Peyer's patch (tissue), 4 donors: ENCODE measurements at regions not wholly inside any gene's neighbourhood (a gene's known extent, or its start where the extent isn't known, plus 50 kb on each side); places are given as distances from the start of the nearest gene placed in this dataset.

Experiments
- DNase-seq, 3 donors: peaks; one replicate each; pipeline ENCODE4 v3.0.0-alpha.2; 2017 to 2019
- H3K27ac ChIP-seq, 4 donors: fragments of 200-600 bp; sonication (generic); one replicate each; pipeline ENCODE4 v1.5.1; 2016 to 2019
- H3K27me3 ChIP-seq, 2 donors: fragments of 200-600 bp; sonication (generic); one replicate each; pipeline ENCODE4 v1.5.1; 2019
- H3K36me3 ChIP-seq, 3 donors: fragments of 200-600 bp; sonication (generic); one replicate each; pipeline ENCODE4 v1.5.1; 2016 to 2019
- H3K4me1 ChIP-seq, 4 donors: fragments of 200-600 bp; sonication (generic); one replicate each; pipeline ENCODE4 v1.5.1; 2016 to 2019
- H3K4me3 ChIP-seq, 4 donors: fragments of 200-600 bp; sonication (generic); 1 replicate in 3 of 4; 2 replicates in 1 of 4; pipeline ENCODE4 v1.5.1; 2016 to 2019; ENCODE audit warnings: mild to moderate bottlenecking in 1 of 4
- H3K9me3 ChIP-seq, 4 donors: fragments of 200-600 bp; sonication (generic); one replicate each; pipeline ENCODE4 v1.5.1; 2016 to 2019; ENCODE audit warnings: mild to moderate bottlenecking in 1 of 4
- CTCF ChIP-seq, 6 experiments: fragments of 450-650 bp in 4 of 6; fragments of 200-600 bp in 2 of 6; sonication (generic) in 1 of 6; IDR thresholded peaks; one replicate each; pipeline ENCODE4 v1.5.1; 2017 to 2019; ENCODE audit warnings: antibody characterized with exemption in 6 of 6, mild to moderate bottlenecking in 3 of 6, moderate library complexity in 1 of 6
- POLR2A ChIP-seq, 2 donors: fragments of 450-650 bp; IDR thresholded peaks; one replicate each; pipeline ENCODE4 v1.5.1; 2017; ENCODE audit warnings: antibody characterized with exemption in 2 of 2, mild to moderate bottlenecking in 2 of 2, moderate library complexity in 2 of 2

GRCh38 chr4:18917689-18918088, 896.1 kb upstream of the LCORL start:
- H3K9me3 ChIP-seq = peaks cover 0 to 7% (median 0%) of the 10 kb centered on the region in 4 donors
- H3K27me3 ChIP-seq = no peaks in the 10 kb centered on the region
- no peak for DNase-seq
- no peak overlapping the region for H3K4me3 ChIP-seq
- TF ChIP-seq CTCF (IDR thresholded peaks at IDR 0.05) (no peak), POLR2A (IDR thresholded peaks at IDR 0.05) (no peak)
- no peaks in the 10 kb centered on the region for H3K4me1 ChIP-seq
- H3K27ac ChIP-seq = no peak overlapping the region
- H3K36me3 ChIP-seq = no peaks in the 10 kb centered on the region

GRCh38 chr4:18914182-18914581, 892.6 kb upstream of the LCORL start:
- H3K27ac ChIP-seq = no peak overlapping the region
- H3K9me3 ChIP-seq = peaks cover 0 to 10% (median 0%) of the 10 kb centered on the region in 4 donors
- no peak overlapping the region for H3K4me3 ChIP-seq
- H3K27me3 ChIP-seq = no peaks in the 10 kb centered on the region
- TF ChIP-seq CTCF (IDR thresholded peaks at IDR 0.05) = no peak
- no peak for TF ChIP-seq POLR2A (IDR thresholded peaks at IDR 0.05)
- no peaks in the 10 kb centered on the region for H3K4me1 ChIP-seq
- H3K36me3 ChIP-seq = no peaks in the 10 kb centered on the region
- DNase-seq = no peak

- Histone ChIP-seq H3K27me3 (no peaks in the 10 kb centered on the region), H3K9me3 (peaks cover 0 to 5% (median 0%) of the 10 kb centered on the region in 4 donors), H3K4me1 (no peaks in the 10 kb centered on the region), H3K36me3 (no peaks in the 10 kb centered on the region), H3K4me3 (no peak overlapping the region), H3K27ac (no peak overlapping the region)
- TF ChIP-seq CTCF (IDR thresholded peaks at IDR 0.05) = no peak
- TF ChIP-seq POLR2A (IDR thresholded peaks at IDR 0.05) = no peak
- DNase-seq = no peak
Observed at GRCh38 chr4:18894928-18895327, 873.4 kb upstream of the LCORL start.

GRCh38 chr4:18882468-18882867, 860.9 kb upstream of the LCORL start:
- TF ChIP-seq CTCF (IDR thresholded peaks at IDR 0.05) (no peak), POLR2A (IDR thresholded peaks at IDR 0.05) (no peak)
- no peaks in the 10 kb centered on the region for H3K9me3 ChIP-seq
- no peak overlapping the region for H3K4me3 ChIP-seq
- H3K27ac ChIP-seq = no peak overlapping the region
- H3K27me3 ChIP-seq = no peaks in the 10 kb centered on the region
- no peaks in the 10 kb centered on the region for H3K36me3 ChIP-seq
- no peak for DNase-seq
- H3K4me1 ChIP-seq = no peaks in the 10 kb centered on the region

GRCh38 chr4:18881556-18881955, 860.0 kb upstream of the LCORL start:
- Histone ChIP-seq H3K4me3 (no peak overlapping the region), H3K27me3 (no peaks in the 10 kb centered on the region), H3K4me1 (no peaks in the 10 kb centered on the region), H3K36me3 (no peaks in the 10 kb centered on the region), H3K27ac (no peak overlapping the region), H3K9me3 (no peaks in the 10 kb centered on the region)
- no peak for DNase-seq
- TF ChIP-seq CTCF (IDR thresholded peaks at IDR 0.05) (no peak), POLR2A (IDR thresholded peaks at IDR 0.05) (no peak)

GRCh38 chr4:18880871-18881270, 859.3 kb upstream of the LCORL start:
- H3K27ac ChIP-seq = no peak overlapping the region
- TF ChIP-seq CTCF (IDR thresholded peaks at IDR 0.05) (no peak), POLR2A (IDR thresholded peaks at IDR 0.05) (no peak)
- H3K9me3 ChIP-seq = no peaks in the 10 kb centered on the region
- no peak overlapping the region for H3K4me3 ChIP-seq
- no peak for DNase-seq
- H3K27me3 ChIP-seq = no peaks in the 10 kb centered on the region
- H3K36me3 ChIP-seq = no peaks in the 10 kb centered on the region
- H3K4me1 ChIP-seq = no peaks in the 10 kb centered on the region
